ENCODE measurements at regions not wholly inside any gene's neighbourhood (a gene's known extent, or its start where the extent isn't known, plus 50 kb on each side); places are given as distances from the start of the nearest gene placed in this dataset.

- TF ChIP-seq POLR2A (IDR thresholded peaks at IDR 0.05) = no peak
- TF ChIP-seq, protein P1, sequence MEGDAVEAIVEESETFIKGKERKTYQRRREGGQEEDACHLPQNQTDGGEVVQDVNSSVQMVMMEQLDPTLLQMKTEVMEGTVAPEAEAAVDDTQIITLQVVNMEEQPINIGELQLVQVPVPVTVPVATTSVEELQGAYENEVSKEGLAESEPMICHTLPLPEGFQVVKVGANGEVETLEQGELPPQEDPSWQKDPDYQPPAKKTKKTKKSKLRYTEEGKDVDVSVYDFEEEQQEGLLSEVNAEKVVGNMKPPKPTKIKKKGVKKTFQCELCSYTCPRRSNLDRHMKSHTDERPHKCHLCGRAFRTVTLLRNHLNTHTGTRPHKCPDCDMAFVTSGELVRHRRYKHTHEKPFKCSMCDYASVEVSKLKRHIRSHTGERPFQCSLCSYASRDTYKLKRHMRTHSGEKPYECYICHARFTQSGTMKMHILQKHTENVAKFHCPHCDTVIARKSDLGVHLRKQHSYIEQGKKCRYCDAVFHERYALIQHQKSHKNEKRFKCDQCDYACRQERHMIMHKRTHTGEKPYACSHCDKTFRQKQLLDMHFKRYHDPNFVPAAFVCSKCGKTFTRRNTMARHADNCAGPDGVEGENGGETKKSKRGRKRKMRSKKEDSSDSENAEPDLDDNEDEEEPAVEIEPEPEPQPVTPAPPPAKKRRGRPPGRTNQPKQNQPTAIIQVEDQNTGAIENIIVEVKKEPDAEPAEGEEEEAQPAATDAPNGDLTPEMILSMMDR (IDR thresholded peaks at IDR 0.05) = no peak
- no peak for TF ChIP-seq POLR2AphosphoS5 (IDR thresholded peaks at IDR 0.05; ENCODE audit: insufficient read depth in 1 of 2, low read depth in 1 of 2)
Observed at GRCh38 chr16:26525856-26526255, 540.9 kb upstream of the C16orf82 start.

Data from vagina (tissue), 2 donors.